D721Med (cell line): ENCODE measurements at regions not wholly inside any gene's neighbourhood (a gene's known extent, or its start where the extent isn't known, plus 50 kb on each side); places are given as distances from the start of the nearest gene placed in this dataset.

Experiments
- DNase-seq: peaks from one replicate; pipeline ENCODE4 v3.0.0; 2011; ENCODE audit warnings: low spot score; ENCODE audit not compliant: insufficient read length
- FAIRE-seq: peaks from 2 replicates; lab custom pipeline; 2011; peaks lifted over from hg19 to GRCh38; lab: Jason Lieb, UNC
- TF ChIP-seq, protein P1 (sequence below): IDR thresholded peaks from 2 replicates; pipeline ENCODE4 v1.5.1; 2012; ENCODE audit warnings: mild to moderate bottlenecking, control low read depth; ENCODE audit not compliant: insufficient read depth; ENCODE audit errors: missing control alignments

DNA sequence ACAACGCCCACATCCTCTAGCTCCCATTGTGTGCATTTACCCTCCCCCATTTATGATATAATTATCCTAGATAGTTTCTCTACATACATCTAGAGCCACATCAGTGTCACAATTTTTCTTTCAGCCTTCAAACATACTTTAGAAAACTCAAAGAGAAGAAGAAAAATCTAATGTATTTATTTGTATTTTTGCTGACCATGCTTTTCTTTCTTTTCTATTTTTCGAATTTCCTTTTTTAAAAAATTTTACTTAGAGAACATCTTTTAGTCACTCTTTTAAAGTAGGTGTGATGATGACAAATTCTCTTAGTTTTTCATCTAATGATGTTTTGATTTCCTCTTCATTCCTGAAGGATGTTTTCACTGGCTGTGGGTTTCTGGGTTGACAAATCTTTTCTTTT is 117.0 kb upstream of the CHL1 start:
- FAIRE-seq (no peak), DNase-seq (no peak)
- TF ChIP-seq, protein P1, sequence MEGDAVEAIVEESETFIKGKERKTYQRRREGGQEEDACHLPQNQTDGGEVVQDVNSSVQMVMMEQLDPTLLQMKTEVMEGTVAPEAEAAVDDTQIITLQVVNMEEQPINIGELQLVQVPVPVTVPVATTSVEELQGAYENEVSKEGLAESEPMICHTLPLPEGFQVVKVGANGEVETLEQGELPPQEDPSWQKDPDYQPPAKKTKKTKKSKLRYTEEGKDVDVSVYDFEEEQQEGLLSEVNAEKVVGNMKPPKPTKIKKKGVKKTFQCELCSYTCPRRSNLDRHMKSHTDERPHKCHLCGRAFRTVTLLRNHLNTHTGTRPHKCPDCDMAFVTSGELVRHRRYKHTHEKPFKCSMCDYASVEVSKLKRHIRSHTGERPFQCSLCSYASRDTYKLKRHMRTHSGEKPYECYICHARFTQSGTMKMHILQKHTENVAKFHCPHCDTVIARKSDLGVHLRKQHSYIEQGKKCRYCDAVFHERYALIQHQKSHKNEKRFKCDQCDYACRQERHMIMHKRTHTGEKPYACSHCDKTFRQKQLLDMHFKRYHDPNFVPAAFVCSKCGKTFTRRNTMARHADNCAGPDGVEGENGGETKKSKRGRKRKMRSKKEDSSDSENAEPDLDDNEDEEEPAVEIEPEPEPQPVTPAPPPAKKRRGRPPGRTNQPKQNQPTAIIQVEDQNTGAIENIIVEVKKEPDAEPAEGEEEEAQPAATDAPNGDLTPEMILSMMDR: no peak

DNA sequence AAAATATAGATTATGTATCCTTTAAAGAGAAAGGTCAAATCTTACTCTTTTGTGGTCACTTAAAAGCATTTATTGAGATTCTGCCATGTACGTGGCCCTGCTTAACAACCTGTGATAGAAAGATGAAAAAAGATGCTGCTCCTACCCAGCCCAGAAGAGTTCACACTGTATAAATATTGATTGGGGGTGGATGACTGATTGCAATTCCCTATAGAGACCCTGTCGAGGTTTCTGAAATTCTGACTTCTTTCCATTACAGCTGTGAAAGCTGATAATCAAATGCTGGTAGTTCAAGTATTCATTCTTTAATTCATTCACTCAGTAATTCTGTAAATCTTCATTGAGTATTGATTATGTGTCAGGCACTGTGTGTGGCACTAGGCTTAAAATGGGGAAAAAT is 114.1 kb upstream of the CHL1 start:
- no peak for FAIRE-seq

DNA sequence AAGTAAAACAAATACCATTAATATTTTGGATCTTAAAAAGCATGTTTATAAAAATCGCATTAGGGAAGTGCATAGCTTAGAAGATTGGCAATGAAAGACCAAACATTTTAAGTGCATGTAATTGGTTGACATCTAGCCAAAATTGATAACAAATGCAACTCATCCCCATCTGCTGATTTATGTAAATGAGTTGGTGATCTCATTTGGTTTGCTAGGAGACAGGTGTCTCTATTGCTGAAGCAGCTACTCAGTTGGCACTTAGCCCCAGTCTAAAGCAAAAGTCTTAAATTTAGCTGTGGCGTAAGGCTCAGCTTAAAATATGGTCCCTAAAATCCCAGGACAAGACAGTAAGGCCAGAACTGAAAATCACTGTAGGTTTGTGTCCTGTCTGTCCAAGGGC is 113.5 kb upstream of the CHL1 start:
- FAIRE-seq (no peak), DNase-seq (no peak)
- TF ChIP-seq, protein P1: no peak

More for the DNA sequence above, 114.1 kb upstream of the CHL1 start:
- no peak for DNase-seq
- TF ChIP-seq, protein P1: no peak

DNA sequence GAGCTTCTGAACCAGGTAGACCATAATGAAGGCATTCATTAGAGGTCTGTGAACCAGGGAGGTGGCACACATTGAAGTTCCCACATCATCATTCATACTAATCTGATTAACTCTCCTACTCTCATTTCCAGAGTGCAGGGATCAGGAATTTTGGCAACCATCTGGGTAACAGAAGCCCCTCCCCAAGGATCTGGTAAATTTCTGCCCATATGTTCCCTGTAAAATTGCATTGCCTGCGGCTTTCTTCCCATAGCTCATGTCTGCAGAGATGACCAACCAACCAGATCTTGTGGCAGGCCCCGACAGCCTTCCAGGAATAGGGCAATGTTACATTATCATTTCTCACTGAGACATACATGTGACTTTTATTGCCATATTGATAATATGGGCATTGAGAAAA is 111.4 kb upstream of the CHL1 start:
- TF ChIP-seq, protein P1: no peak
- FAIRE-seq: no peak
- no peak for DNase-seq

DNA sequence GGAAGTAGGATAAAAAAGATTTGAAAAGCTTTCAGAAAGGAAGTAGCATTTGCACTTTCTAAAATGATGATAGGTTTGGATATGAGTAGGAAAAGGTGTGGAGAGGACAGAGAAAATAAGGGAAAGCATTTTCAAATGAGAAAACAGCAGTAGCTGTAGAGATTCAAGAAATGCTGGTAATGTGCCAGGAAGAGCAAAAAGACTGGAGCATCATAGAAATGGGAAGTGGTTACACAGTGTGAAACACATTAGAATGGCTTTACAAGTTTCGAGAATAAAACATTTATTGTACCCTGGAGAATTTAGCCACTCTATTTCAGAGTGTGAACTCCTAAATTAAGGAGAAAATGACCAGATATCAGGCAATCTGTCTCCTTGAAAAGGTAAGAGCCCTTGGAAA is 108.3 kb upstream of the CHL1 start:
- FAIRE-seq: no peak
- TF ChIP-seq, protein P1: no peak
- DNase-seq: no peak

DNA sequence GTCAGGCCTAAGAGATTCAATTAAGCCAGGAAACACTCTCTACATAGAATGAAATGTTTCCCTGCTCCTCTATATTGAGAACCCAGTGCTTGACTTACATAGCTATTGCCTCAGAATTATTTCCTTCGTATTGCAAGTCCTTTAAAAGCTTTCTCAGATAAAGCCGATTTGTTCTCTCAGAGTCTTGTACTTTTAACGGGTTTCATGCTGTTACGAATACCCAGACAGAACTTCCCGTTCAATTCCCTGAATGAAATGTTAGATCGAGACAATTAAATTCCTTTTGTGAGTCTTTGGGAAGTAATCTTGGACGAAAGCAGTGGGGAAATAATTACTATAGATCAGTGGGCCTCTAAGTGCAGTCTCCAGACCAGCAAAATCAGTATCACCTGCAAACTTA is 102.8 kb upstream of the CHL1 start:
- FAIRE-seq (no peak), DNase-seq (no peak)
- TF ChIP-seq, protein P1: no peak

DNA sequence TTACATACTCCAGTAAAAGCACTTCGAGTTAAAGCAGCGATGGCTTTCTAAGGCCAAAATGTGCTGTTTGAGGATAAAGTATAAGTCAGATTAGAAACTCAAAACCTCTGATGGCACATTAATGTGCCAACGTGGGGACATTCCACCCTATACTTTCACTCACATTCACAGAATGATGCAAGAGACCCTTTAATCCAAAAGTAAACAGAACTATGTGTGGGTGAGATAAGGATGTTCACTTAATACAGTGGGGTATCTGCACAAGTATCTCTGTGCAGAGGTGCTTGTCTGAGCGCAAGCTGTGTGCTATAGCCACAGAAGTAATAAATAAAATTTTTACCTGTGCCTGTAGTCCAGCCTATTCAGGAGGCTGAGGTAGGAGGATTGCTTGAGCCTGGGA is 100.3 kb upstream of the CHL1 start:
- TF ChIP-seq, protein P1: no peak
- FAIRE-seq (no peak), DNase-seq (no peak)
